HCT116 (cell line): ENCODE measurements at regions not wholly inside any gene's neighbourhood (a gene's known extent, or its start where the extent isn't known, plus 50 kb on each side); places are given as distances from the start of the nearest gene placed in this dataset.

Experiments
- ATAC-seq: fragments of 200-7000 bp; cut with Tn5 transposase; 2 replicates; pipeline ENCODE4 v1.9.1; 2020; ENCODE audit warnings: mild to moderate bottlenecking, moderate library complexity
- BruUV-seq: library from RNA; stranded (reverse); fragments of 400-500 nt; replicated peaks from 2 replicates; lab custom pipeline; 2021; lab: Mats Ljungman, UMichigan
- CTCF ChIA-PET: fragments of 300-600 bp; sonication (Branson Sonifier 250); formaldehyde crosslinking; loops from one replicate; lab custom pipeline; 2021; ENCODE audit warnings: antibody characterized with exemption; lab: Charles Lee
- POLR2A ChIA-PET: fragments of 300-600, 350-600 bp; sonication (Branson Sonifier 250); formaldehyde crosslinking; loops from one replicate; lab custom pipeline; 2021; ENCODE audit warnings: antibody characterized with exemption; lab: Charles Lee
- RAD21 ChIA-PET, 2 experiments: fragments of 300-600 bp; sonication (Branson Sonifier 250); formaldehyde crosslinking; loops; one replicate each; lab custom pipeline; 2023; ENCODE audit warnings: low total read pairs in 2 of 2; ENCODE audit not compliant: uncharacterized antibody in 2 of 2, unreplicated experiment in 2 of 2, low non-redundant PET in 1 of 2; lab: Charles Lee
- DNase-seq: peaks from one replicate; pipeline ENCODE4 v3.0.0-alpha.2; 2010; ENCODE audit warnings: low read depth, low spot score
- H2AFZ ChIP-seq: fragments of 200-600 bp; shearing (Covaris generic), sonication (generic); 2 replicates; pipeline ENCODE4 v1.6.1; 2017; ENCODE audit warnings: low read depth, mixed run types, mixed read lengths, antibody characterized with exemption, low read length; ENCODE audit not compliant: poor library complexity, severe bottlenecking
- H3K27ac ChIP-seq: 2 replicates; pipeline ENCODE4 v1.5.1; 2012; ENCODE audit warnings: low read depth, low read length
- H3K27me3 ChIP-seq: fragments of 200-600 bp; sonication (generic); 2 replicates; pipeline ENCODE4 v1.6.1; 2016; ENCODE audit warnings: mixed run types, low read length, mixed read lengths; ENCODE audit not compliant: insufficient read depth
- H3K36me3 ChIP-seq, 2 experiments: fragments of 200-500 bp in 1 of 2; fragments of 200-600 bp in 1 of 2; sonication (Bioruptor generic) in 1 of 2; sonication (generic) in 1 of 2; 2 replicates each; pipeline versions ENCODE4 v1.5.1 to v1.6.1; 2014 to 2016; ENCODE audit warnings: low read length in 2 of 2, inconsistent platforms in 1 of 2, mixed read lengths in 1 of 2, mixed run types in 1 of 2; ENCODE audit not compliant: insufficient read depth in 2 of 2, control insufficient read depth in 1 of 2
- H3K4me1 ChIP-seq, 2 experiments: fragments of 200-600 bp in 1 of 2; sonication (generic) in 1 of 2; 2 replicates each; pipeline versions ENCODE4 v1.5.1 to v1.6.1; 2012 to 2017; ENCODE audit warnings: low read length in 2 of 2, inconsistent platforms in 1 of 2, mild to moderate bottlenecking in 1 of 2, mixed read lengths in 1 of 2, mixed run types in 1 of 2, moderate library complexity in 1 of 2; ENCODE audit not compliant: insufficient read depth in 2 of 2, control insufficient read depth in 1 of 2
- H3K4me2 ChIP-seq: fragments of 200-600 bp; sonication (generic); 2 replicates; pipeline ENCODE4 v1.6.1; 2017; ENCODE audit warnings: mixed run types, low read length, mixed read lengths
- H3K4me3 ChIP-seq, 2 experiments: fragments of 200-600 bp in 1 of 2; sonication (generic) in 1 of 2; replicated peaks in 1 of 2; 2 replicates each; pipeline ENCODE4 v1.5.1; 2011 to 2016; ENCODE audit warnings: low read length in 2 of 2, control low read depth in 1 of 2, low read depth in 1 of 2, mild to moderate bottlenecking in 1 of 2, mixed read lengths in 1 of 2, mixed run types in 1 of 2
- H3K79me2 ChIP-seq: fragments of 200-600 bp; sonication (generic); 2 replicates; pipeline ENCODE4 v1.6.1; 2017; ENCODE audit warnings: mild to moderate bottlenecking, mixed run types, low read length, moderate library complexity, mixed read lengths; ENCODE audit not compliant: insufficient read depth
- H3K9ac ChIP-seq: fragments of 200-600 bp; sonication (generic); 2 replicates; pipeline ENCODE4 v1.6.1; 2016; ENCODE audit warnings: low read length, mixed read lengths
- H3K9me2 ChIP-seq: fragments of 200-600 bp; sonication (generic), shearing (Covaris generic); 2 replicates; pipeline ENCODE4 v1.6.1; 2017; ENCODE audit warnings: mixed run types, mild to moderate bottlenecking, moderate library complexity; ENCODE audit not compliant: insufficient read depth
- H3K9me3 ChIP-seq, 2 experiments: fragments of 200-500 bp in 1 of 2; fragments of 200-600 bp in 1 of 2; sonication (Bioruptor generic) in 1 of 2; sonication (generic) in 1 of 2; 2 replicates each; pipeline ENCODE4 v1.6.1; 2014 to 2017; ENCODE audit warnings: low read length in 2 of 2, mixed read lengths in 2 of 2, inconsistent platforms in 1 of 2, low read depth in 1 of 2, mild to moderate bottlenecking in 1 of 2, mixed run types in 1 of 2, moderate library complexity in 1 of 2; ENCODE audit not compliant: control insufficient read depth in 1 of 2, insufficient read depth in 1 of 2
- H4K20me1 ChIP-seq: fragments of 200-600 bp; sonication (generic), shearing (Covaris generic); 2 replicates; pipeline ENCODE4 v1.6.1; 2017; ENCODE audit warnings: mixed run types, mild to moderate bottlenecking, moderate library complexity; ENCODE audit not compliant: insufficient read depth
- CBX3 ChIP-seq: IDR thresholded peaks from 2 replicates; pipeline ENCODE4 v1.6.1; 2012; ENCODE audit warnings: low read depth
- CEBPB ChIP-seq: IDR thresholded peaks from 2 replicates; pipeline ENCODE4 v1.6.1; 2012; ENCODE audit warnings: low read depth
- ELF1 ChIP-seq: IDR thresholded peaks from 2 replicates; pipeline ENCODE4 v1.6.1; 2012; ENCODE audit warnings: low read depth, borderline replicate concordance
- EZH2phosphoT487 ChIP-seq: fragments of 200-600 bp; IDR thresholded peaks from 2 replicates; pipeline ENCODE4 v1.6.1; 2018; ENCODE audit warnings: antibody characterized with exemption, borderline replicate concordance
- FOSL1 ChIP-seq: IDR thresholded peaks from 2 replicates; pipeline ENCODE4 v1.6.1; 2012; ENCODE audit warnings: low read depth
- POLR2AphosphoS5 ChIP-seq: IDR thresholded peaks from 2 replicates; pipeline ENCODE4 v1.6.1; 2011; ENCODE audit warnings: mild to moderate bottlenecking, low read depth, low read length, moderate library complexity
- RAD21 ChIP-seq: IDR thresholded peaks from 2 replicates; pipeline ENCODE4 v1.6.1; 2012; ENCODE audit warnings: low read depth, mild to moderate bottlenecking
- TCF7L2 ChIP-seq: IDR thresholded peaks from 2 replicates; pipeline ENCODE4 v1.7.0; 2011; ENCODE audit warnings: borderline replicate concordance, inconsistent platforms; ENCODE audit not compliant: insufficient read depth, insufficient read length; ENCODE audit errors: extremely low read depth
- intact Hi-C: fragments of 100-400 bp; cut with micrococcal nuclease; formaldehyde crosslinking; loops from 2 replicates; pipeline ENCODE4 v1.10.0; 2022
- TF ChIP-seq, protein P1 (sequence below): IDR thresholded peaks from 2 replicates; pipeline ENCODE4 v1.6.1; 2012; ENCODE audit warnings: low read depth
- TF ChIP-seq, protein P2 (sequence below), 3 experiments: fragments of 200-600 bp in 1 of 3; sonication (generic) in 1 of 3; IDR thresholded peaks in 2 of 3; conservative IDR thresholded peaks in 1 of 3; 2 replicates each; pipeline ENCODE4 v1.5.1; 2012 to 2017; ENCODE audit warnings: low read depth in 2 of 3, low read length in 2 of 3, antibody characterized with exemption in 1 of 3, borderline replicate concordance in 1 of 3, control low read depth in 1 of 3, mild to moderate bottlenecking in 1 of 3, mixed read lengths in 1 of 3, mixed run types in 1 of 3, moderate library complexity in 1 of 3; ENCODE audit not compliant: insufficient read depth in 1 of 3
- TF ChIP-seq, protein P3 (sequence below): IDR thresholded peaks from 2 replicates; pipeline ENCODE4 v1.6.1; 2012
- TF ChIP-seq, protein P4 (sequence below): IDR thresholded peaks from 2 replicates; pipeline ENCODE4 v1.6.1; 2012

DNA sequence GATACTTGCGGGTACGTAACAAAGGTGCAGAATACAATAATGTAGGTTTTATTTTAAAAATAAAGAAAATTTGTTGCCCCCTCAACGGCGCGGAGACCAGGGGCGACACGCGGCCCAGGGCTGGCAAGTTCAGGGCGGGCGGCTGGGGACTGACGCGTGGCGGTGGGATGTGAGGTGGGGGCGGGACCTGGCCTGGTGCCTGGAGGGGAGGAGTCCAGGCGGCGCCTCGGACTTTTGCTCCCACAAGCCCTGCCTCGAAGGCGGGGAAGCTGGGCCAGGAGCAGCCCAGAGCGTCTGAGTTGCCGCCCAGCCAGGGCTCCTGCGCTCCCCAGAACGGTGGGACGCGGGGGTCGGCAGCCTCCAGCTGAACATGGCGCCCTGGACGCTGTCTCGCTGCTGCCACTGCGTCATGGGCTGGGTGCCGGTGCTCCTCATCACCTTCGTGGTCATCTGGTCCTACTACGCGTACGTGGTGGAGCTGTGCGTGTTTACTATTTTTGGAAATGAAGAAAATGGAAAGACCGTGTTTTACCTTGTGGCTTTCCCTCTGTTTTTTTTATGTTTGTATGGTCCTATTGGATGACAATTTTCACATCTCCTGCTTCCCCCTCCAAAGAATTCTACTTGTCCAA, 1122.8 kb upstream of the ATXN8OS start (continued):
- TF ChIP-seq, protein P1, sequence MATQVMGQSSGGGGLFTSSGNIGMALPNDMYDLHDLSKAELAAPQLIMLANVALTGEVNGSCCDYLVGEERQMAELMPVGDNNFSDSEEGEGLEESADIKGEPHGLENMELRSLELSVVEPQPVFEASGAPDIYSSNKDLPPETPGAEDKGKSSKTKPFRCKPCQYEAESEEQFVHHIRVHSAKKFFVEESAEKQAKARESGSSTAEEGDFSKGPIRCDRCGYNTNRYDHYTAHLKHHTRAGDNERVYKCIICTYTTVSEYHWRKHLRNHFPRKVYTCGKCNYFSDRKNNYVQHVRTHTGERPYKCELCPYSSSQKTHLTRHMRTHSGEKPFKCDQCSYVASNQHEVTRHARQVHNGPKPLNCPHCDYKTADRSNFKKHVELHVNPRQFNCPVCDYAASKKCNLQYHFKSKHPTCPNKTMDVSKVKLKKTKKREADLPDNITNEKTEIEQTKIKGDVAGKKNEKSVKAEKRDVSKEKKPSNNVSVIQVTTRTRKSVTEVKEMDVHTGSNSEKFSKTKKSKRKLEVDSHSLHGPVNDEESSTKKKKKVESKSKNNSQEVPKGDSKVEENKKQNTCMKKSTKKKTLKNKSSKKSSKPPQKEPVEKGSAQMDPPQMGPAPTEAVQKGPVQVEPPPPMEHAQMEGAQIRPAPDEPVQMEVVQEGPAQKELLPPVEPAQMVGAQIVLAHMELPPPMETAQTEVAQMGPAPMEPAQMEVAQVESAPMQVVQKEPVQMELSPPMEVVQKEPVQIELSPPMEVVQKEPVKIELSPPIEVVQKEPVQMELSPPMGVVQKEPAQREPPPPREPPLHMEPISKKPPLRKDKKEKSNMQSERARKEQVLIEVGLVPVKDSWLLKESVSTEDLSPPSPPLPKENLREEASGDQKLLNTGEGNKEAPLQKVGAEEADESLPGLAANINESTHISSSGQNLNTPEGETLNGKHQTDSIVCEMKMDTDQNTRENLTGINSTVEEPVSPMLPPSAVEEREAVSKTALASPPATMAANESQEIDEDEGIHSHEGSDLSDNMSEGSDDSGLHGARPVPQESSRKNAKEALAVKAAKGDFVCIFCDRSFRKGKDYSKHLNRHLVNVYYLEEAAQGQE, result no peak
- TF ChIP-seq TCF7L2, result no peak

DNA sequence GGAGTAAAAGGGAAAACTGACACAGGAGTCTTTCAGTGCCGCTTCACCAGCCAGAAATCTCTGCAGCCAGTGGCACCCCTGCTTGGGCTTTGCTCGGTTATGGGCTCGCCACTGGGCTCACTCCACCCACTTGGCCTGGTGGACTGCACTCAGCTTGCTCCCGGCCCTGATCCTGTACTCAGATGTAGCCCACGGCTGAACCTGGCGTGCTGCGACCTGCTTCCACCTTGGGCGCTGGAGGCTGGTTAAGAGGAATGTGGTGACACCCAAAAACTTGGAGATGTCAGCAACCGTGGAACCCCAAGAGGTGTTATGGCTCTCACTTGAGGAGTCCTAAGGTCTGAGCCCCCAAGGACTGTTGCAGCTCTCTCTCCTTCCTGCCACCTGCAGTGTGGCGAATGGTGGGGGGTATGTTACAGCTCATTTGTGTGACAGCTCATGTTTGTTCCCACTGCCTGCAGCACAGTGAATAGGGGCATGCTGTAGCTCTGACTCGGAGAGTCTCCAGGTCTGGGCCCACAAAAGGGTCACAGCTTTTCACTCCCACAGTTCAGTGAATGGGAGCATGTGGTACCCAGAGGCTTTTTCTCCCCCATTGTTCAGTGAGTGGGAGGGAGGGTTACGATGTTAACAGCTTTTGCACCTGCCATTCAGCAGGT, 1124.5 kb upstream of the ATXN8OS start:
- RAD21 ChIA-PET, result no interaction called here
- no peak overlapping the region for H3K4me2 ChIP-seq
- intact Hi-C loops, result no loop called here
- no peak overlapping the region for H2AFZ ChIP-seq
- POLR2A ChIA-PET, result no interaction called here
- H4K20me1 ChIP-seq, result no peaks in the 10 kb centered on the region
- H3K27me3 ChIP-seq, result no peaks in the 10 kb centered on the region
- no peaks in the 10 kb centered on the region for H3K79me2 ChIP-seq
- DNase-seq (no peak), ATAC-seq (no peak)
- CTCF ChIA-PET, result no interaction called here
- H3K36me3 ChIP-seq, result no peaks in the 10 kb centered on the region
- no peak overlapping the region for H3K27ac ChIP-seq
- H3K9me2 ChIP-seq, result no peaks in the 10 kb centered on the region
- no peak overlapping the region for H3K4me3 ChIP-seq
- no peak overlapping the region for H3K9ac ChIP-seq
- no peaks in the 10 kb centered on the region for H3K4me1 ChIP-seq
- no TSS peak for BruUV-seq
- no peaks in the 10 kb centered on the region for H3K9me3 ChIP-seq
- no peak for TF ChIP-seq EZH2phosphoT487
- TF ChIP-seq, protein P2, sequence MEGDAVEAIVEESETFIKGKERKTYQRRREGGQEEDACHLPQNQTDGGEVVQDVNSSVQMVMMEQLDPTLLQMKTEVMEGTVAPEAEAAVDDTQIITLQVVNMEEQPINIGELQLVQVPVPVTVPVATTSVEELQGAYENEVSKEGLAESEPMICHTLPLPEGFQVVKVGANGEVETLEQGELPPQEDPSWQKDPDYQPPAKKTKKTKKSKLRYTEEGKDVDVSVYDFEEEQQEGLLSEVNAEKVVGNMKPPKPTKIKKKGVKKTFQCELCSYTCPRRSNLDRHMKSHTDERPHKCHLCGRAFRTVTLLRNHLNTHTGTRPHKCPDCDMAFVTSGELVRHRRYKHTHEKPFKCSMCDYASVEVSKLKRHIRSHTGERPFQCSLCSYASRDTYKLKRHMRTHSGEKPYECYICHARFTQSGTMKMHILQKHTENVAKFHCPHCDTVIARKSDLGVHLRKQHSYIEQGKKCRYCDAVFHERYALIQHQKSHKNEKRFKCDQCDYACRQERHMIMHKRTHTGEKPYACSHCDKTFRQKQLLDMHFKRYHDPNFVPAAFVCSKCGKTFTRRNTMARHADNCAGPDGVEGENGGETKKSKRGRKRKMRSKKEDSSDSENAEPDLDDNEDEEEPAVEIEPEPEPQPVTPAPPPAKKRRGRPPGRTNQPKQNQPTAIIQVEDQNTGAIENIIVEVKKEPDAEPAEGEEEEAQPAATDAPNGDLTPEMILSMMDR (IDR thresholded peaks at IDR 0.05 in 2 of 3, conservative IDR thresholded peaks at IDR 0.05 in 1 of 3; ENCODE audit: borderline replicate concordance in 1 of 3, insufficient read depth in 1 of 3, low read depth in 2 of 3, low read length in 2 of 3), result no peak
- TF ChIP-seq RAD21, result no peak
- TF ChIP-seq, protein P1, result no peak
- TF ChIP-seq TCF7L2, result no peak
- TF ChIP-seq, protein P3, sequence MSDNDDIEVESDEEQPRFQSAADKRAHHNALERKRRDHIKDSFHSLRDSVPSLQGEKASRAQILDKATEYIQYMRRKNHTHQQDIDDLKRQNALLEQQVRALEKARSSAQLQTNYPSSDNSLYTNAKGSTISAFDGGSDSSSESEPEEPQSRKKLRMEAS, result no peak
- TF ChIP-seq FOSL1, result no peak
- no peak for TF ChIP-seq CBX3
- no peak for TF ChIP-seq POLR2AphosphoS5
- no peak for TF ChIP-seq ELF1
- TF ChIP-seq CEBPB, result no peak
- TF ChIP-seq, protein P4, sequence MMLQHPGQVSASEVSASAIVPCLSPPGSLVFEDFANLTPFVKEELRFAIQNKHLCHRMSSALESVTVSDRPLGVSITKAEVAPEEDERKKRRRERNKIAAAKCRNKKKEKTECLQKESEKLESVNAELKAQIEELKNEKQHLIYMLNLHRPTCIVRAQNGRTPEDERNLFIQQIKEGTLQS, result no peak
